ENCODE measurements at regions not wholly inside any gene's neighbourhood (a gene's known extent, or its start where the extent isn't known, plus 50 kb on each side); places are given as distances from the start of the nearest gene placed in this dataset.
A peak's percentile ranks its signal among the peaks of the same experiment; 100 is the strongest.
"Not testable (repeated sequence)": the region's sequence is repeated elsewhere in the genome, so short reads cannot be mapped to it uniquely, and the experiment has no call there.

DNA sequence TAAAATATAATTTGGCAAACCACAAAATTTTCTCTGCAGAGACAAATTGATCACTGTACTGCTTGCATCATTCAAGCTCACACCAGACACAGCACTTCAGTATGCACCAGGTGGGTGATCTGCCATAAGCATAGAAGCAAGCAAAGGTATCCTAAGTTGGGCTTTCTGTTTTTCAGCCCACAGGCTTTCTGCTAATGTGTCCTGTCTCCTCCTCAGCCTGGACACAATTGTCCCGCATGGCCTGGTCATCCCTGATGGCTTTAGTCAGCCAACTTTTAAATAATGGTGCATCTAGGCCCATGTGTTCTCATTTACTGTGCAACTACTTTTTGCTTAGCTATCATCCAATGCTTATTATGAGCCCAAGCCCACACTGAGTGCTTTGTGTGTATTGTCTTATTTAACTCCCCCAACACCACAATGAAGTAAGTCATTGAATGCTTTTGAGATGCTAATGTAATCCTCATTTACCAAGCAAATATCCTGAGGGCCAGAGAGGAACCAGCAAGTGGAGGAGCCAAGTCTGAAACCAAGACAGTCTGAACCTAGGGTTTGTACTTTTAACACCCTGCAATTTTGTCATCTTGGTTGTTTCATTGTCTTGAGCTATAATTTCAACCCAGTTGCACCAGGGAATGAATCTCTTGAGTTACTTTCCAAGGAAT lies 111.2 kb upstream of the SETBP1 start:
- no peak for DNase-seq

DNA sequence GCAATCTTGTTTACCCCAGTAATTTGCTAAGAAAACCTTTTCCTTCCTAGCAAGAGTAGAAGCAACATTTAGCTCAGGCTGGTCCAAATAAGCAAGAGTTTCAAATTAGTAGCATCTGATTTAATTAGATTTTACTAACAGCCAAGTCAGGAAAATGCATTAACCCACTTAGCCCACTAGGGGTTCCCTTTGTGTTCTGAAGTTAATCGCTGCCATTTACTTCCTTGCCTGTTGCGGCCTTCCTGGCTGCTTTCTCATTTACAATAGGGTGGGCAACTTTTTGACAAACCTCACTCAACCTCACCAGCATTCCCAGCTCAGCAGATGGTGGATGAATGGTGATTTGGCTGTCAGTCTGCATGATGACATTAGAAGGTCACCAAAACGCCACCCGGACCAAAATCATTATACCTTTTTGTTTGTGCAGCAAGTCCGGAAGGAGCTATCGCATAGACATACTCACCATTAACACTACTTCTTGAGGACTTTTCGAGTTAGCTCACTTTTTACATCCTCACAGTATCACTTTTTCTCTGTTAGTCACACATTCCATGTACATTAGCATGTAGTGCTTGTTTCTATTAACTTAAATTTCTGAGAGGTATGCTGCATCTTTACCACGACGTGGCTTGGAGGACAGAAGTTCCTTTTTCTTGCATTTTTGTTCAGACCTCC lies 101.5 kb upstream of the SETBP1 start:
- peak in 1 of 2 donors; percentile 19 for DNase-seq

DNA sequence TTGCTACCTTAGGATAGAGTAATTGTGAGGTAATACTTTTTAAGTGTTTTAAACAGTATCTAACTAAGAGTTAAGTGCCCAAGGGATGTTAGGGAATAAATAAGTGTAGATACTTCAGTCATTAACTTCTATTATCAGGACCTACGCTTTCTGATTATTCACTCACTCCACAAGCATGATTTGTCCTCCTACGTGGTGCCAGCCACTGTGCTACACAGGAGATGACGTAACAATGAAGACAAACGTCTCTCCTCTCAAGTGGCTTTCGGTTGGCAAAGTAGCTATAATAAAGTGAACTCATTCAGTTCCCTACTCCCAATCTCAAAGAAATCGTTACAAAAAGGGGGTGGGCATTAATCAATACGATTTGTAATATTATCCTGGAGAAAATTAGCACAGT lies 100.9 kb upstream of the SETBP1 start:
- DNase-seq = no peak

DNA sequence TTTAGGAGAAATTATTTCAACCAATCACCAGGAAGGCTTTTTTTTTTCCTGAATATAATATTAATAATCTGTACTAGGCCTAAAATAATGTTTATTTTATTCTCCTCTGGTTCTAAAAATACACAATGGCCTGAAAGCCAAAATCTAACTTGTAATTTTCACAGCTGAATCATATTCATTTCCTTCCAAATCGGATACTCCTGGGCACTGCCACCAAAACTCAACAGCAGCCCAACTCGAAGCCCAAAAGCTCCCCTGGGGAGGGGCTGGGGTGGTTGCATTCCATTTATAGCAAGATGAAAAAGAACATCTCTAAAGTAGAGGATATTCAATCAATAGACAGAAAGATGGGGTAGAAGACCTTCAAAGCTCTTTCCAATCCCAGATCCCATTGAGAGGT lies 100.5 kb upstream of the SETBP1 start:
- DNase-seq = no peak

DNA sequence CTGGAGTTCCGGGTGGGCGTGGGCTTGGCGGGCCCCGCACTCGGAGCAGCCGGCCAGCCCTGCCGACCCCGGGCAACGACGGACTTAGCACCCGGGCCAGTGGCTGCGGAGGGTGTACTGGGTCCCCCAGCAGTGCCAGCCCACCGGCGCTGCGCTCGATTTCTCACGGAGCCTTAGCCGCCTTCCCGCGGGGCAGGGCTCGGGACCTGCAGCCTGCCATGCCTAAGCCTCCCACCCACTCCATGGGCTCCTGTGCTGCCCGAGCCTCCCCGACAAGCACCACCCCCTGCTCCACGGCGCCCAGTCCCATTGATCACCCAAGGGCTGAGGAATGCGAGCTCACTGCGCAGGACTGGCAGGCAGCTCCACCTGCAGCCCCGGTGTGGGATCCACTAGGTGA lies 99.9 kb upstream of the SETBP1 start:
- not testable (repeated sequence) for DNase-seq

DNA sequence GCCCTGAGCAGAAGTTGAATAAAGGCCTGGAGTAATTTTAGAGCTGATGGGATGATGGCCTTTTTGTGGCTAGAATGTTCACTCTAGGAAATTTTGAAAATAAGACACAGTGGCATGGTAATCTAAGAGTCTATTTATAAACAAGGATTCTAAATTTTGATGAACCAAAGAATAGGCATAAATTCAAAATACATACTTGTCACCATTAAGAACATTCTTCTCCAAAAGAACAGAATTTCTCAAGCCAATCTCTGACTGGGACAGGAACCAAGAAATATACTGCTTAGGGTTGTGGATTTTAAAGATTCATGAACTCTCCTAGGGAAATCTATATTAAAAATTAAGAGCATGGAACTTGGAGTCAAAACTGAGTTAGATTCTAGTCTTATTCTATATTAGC lies 98.2 kb upstream of the SETBP1 start:
- DNase-seq = no peak

DNA sequence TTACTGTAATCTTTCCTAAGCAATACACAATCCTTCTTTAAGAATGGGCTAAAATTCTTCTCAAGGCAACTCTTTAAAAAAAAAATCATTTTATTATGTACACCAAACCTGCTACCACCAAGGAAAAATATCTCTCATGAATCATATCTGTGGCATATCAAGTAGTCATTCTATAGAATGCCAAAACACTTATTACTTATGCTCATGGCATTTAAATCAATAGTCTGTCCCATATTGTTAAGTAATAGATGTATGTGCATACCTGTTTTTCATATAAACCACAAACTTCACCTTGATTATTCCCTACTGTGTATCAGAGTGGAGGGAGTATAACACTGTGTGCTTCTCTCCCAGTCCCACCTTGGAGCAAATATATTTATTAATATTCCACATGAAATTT lies 95.8 kb upstream of the SETBP1 start:
- no peak for DNase-seq

DNA sequence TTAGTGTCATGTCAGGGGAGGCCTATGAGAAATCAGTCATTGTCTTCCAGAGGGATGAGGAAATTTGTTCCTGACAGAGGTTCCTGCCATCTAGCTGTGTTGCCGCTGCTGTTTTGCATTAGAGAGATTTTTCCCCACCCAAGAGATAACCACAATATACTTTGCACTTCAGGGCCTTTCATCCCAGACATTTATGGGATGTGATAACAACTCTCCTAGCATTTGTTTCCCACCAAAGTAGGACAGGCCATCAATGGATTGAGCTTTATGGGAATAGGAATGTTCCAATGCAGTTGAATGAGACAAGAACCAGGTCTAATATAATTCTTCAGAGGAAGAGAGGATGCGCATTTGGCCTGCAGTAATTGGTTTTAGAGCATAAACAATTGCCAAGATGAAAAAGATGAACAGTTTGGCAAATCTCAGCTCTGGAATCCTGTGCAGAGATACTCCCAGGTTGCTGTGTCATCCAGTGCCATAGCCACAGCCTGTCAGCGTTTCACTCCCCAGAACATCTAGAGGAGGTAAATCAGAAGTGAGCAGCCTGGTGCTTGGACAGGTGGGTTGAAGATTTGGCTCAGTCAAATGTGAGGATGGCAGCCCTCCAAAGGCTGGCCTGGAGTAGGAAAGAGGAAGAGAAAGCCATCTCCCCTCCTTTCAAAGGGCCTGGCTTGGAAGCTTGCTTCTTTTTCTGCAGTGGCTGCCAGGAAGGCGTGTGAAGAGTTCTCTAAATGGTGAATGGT lies 93.7 kb upstream of the SETBP1 start:
- no peak for DNase-seq

DNA sequence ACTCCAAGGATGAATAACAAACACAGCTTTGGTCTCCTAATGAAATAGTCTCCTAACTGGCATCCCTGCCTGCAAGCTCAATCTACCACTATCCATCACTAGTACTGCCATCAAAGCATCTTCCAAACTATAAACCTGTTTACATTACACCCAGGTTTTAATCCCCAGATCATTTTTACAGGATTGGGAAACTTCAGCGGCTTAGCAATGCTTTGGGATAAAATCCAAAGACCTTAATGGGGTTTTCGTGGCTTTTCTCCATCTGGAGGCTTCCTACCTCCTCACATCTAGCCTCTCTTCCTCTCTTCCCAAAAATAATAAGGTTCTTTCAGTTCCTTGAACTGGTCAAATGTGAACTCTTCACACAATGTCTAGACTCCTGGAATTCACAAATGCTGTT lies 92.2 kb upstream of the SETBP1 start:
- DNase-seq = no peak

DNA sequence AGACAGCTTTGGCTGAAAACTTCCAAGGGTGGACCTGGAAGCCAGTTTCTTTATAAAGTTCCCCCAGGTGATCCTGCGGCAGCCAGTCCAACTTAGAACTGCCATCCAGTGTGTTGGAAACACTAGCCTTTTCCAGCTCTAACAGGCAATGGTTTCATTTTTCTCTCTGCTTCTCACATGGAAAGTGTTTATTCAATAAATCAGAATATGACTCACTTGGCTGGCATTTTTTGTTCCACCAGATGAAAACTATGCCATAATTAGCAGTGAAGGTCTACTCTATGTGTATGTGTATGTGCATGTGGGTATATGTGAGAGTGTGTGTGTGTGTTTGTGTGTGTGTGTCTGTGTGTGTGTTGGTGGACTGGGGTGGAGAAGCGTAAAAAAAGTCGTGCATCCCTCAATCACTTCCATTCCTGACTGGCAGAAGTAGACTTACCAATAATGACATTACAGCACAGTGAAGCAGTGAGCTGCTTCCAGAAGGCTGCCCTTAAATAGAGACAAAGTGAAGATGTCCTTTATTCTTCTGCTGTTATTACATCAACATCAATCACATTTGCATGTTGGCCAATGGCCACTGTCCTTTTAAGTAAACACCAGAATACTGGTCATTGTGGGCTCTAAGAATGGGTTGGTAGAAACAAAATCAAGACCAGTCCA lies 90.9 kb upstream of the SETBP1 start:
- DNase-seq = no peak

DNA sequence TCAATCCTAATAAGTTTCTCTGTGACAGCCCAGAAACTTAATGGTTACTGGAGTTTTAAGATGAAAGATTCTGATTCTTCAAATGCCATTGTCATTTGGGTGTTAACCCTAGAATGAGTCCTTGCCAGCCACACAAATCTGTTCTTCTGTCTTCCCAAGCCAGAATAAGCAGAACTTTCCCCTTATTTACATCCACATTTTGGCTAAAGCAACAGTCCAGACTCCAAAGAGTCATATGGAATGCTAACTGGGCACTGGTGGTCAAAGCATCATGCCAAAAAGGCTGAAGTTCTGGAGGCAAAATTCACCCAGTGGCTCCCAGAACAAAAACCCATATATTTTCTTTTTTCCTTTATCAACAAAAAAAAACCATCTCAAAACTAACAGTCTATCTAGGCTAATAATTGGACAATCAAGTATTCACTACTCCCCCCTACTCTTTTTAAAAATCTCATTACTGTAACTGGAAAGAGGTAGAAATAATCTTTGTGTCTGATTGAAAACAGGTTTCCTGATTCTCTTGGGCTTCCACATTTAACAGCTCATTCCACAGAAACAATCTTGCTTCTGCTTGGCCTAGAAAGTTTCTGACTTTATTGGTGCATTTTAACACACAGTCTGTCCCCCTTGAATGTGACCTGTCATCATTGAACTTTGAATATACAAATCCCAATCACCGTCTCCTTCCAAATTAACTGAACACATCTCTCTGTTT lies 89.6 kb upstream of the SETBP1 start:
- DNase-seq = no peak

DNA sequence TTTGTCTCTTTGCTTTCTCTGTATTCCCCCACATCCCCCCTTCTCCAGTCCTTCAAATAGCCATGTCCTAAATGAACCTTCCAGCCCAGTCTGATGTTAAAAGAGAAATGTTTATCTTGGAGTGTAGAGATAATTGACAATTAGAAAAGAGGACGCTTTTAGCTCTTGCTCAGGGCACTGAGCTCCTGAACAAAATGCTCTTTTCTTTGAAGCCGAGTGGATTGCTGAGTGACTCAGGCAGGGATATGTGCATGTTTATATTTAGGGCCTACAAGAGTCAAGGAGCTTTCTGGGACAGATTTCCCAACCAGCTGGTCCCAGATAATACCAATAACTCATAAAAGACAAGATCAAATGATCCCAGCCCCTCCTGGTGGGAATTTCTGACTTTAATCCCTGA lies 88.0 kb upstream of the SETBP1 start:
- DNase-seq = no peak

DNA sequence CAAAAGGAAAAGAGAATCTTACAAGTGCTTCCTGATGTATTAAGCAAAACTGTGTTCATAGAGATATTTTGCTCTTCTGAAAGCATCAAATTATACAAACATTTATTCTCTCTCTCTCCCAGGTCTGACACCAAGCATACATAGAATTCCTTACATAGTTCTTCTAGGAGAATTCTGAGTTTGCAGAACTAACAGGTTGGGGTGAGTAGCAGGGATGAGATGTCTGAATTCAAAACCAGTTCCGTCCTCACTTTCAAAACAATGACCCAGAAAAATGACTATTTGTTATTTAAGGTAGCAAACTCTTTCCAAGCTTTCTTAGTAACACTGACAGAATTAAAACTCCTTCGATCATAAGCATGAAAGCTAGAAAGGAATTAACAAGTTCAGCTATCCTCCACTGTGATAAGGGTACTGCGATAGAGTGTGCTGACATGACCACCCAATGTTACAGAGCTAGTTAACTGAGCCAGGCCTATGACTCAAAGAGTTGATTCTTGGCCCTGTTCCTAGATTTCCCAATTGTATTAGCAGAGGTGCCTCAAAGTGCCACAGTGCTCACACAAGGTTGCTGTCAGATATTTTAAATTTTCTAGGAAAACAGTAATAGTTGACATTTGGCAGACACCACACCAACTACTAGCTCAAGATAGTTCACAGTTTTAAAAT lies 85.8 kb upstream of the SETBP1 start:
- no peak for DNase-seq

DNA sequence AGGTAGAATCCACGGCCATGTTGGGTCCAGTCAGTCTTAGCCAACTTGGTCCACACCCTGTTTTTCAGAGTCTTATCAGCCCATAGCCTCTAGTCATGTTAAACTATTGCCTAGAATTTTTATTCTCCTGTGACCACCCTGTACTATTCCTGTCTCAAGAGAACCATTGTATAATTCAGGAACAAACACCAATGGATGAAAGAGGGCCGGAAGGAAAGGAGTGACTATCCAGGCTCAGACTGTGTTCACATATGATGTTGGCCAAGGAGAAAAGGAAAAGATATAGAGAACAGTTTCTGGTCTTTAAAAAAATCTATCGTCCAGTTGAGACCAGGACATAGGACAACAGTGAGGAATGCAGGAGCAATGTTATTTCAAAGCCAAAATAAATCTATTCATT lies 82.9 kb upstream of the SETBP1 start:
- no peak for DNase-seq

DNA sequence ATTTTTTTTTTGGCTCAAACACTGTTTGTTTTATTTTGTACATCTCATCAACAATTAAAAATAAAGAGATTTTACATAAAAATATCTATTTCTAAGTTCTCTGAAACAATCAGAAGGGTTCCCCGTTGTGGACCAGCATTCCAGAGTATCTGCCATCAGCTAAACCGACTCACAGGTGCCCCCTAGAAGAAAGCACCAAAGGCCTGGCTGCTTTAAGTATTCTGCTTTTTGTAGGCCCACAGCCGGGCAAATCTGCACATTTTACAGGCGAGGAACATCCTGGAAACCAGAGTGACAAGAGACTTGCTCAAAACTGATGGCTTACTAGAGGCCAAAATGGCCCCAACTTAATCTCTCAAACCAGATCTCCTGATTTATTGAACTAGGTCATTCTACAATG lies 82.2 kb upstream of the SETBP1 start:
- DNase-seq = no peak

DNA sequence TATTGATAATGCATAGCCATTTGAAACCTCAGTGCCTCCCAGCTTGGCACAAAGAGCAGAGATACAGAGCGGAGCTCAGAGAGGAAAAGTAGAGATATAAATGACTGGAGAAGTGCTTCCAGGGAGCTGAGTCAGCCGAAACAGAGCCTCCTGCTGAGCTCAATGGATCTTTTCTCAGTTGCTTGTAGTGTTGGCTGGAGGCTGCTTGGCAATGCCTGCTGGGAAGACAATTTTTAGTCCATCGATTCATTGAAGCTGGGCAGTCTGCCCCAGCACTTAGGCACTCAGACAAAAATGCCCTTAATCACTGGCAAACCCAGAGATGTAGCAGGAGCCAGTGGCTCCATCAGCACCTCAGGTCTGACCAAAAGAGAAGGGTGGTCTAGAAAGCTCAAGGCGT lies 81.3 kb upstream of the SETBP1 start:
- no peak for DNase-seq

DNA sequence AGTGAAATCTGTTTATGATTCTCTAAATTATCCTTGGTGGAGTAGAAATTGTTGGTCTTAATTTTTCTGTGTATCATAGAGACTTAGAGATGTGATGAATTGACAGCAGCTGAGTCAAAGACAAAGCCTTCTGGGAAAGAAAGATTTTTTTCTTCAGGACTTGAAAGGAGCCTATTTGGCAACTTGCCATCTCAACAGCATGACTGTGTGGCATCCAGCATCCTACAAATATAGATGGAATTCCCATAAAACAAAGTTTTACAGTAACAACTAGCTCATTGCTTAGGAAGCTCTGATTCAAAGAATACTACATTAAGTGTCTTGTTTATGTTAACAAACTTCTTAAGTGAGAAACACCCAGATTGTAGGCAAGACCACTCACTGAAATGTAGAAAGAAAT lies 79.2 kb upstream of the SETBP1 start:
- no peak for DNase-seq

DNA sequence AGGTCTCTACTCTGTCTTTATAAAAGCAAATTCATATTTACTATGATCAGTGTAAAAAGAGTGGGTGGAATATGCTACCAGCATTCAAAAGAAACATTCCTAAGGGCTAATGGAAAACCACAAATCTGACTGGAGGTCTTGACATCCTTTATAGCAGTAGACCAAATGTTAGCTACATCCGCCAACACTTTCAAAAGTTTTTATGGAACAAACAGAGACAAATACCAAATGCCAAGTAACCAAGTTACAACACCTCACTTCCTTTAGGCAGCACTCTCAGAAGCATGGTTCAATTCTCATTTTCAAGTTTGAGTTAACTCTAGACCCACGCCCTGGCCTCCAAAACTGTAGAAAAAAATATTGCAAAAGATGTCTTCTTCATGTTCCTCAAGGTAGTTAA lies 78.3 kb upstream of the SETBP1 start:
- no peak for DNase-seq

DNA sequence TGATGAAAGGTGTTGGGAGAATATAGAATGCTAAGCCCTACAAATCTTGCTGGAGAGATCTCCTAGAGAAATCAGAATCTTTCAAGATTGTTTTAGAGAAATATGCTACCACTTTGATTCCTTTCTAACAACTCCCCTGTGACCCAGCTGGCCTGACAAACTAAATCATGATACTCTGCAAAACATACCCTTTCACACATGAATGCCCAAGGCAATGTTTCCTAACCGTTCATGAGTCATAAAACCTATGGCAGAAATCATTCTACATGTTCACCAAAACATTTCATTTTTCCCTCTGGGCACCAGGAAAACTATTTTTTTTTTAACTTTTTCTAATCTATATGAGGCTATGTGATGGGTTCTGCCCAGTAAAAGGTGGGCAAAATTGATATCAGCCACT lies 77.8 kb upstream of the SETBP1 start:
- no peak for DNase-seq

DNA sequence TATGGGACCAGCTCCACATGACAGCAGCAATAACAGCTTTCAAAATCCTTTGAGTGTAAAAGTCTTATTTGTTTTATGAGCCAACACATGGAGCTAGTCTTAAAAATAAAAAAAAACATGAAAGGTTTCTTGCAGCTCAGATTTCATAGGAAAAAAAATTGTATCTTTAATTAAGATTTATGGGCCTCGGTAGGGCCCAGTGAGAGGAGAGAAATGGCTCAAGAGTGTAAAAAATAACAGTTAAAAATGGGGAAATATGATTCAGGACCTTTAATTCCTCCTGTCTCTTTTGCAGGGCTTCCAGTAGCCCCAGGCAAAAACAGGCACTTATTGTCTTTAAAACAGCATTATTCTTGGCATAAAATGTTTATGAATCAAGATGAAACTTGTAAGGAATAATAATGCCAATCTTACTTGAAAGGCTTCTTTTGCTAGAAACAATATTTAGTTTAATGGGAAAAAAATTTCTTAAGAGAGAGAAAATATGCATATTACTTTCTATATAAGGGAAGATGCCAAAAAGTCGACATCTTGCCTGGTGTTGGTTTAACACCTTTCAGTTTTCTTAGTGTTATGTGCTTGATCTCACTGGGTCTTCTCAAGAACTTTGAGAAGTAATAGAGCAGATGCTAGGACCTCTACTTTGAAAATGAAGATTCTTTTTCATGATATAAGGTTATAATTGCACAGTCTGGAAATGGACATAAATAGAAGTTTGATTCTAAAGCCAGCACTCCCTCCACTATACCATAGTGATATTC lies 71.3 kb upstream of the SETBP1 start:
- DNase-seq = no peak

DNA sequence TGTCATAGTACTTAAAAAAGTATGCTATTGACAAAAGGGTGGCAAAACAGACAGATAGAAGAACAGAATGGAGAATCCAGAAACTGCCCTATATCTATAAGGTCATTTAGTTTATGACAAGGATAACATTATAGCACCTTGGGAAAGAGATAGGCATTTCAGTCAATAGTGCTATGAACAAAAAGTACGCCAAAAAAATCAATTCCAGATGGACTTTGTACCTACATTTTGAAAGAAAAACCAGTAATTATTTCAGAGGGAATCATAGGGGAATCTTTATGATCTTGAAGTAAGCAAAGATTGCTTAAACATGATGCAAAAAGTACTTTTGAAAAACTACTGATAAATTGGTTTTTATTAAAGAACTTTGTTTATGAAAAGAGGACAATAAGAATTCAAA lies 59.9 kb upstream of the SETBP1 start:
- no peak for DNase-seq

DNA sequence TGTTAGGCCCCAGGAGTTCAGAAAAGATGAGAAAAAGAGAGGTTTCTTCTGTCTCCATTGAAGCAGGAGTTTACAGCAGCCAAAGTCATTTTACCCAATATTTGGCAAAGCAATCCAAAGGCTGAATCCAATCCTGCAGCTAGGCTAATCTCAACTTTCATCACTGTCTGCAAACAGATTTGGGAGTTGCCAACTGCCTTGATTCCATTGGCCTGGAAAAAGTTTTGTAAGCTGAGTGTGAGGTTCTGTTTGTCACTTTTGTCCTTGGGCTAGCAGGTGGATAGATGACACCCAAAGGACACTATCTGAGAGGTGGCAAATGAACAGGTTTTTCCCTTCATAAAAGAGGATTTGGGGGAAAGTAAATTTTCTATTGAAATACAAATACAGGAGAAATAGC lies 56.6 kb upstream of the SETBP1 start:
- DNase-seq = no peak

Measured in CD4-positive, alpha-beta T cell treated with Interferon alpha-2 for 1 hour (primary cell).